Neural cell (in vitro differentiated cells): ENCODE measurements at regions not wholly inside any gene's neighbourhood (a gene's known extent, or its start where the extent isn't known, plus 50 kb on each side); places are given as distances from the start of the nearest gene placed in this dataset.

Experiments used
- H2AFZ ChIP-seq: fragments of 200-600, 300-800 bp; sonication (generic), shearing (Covaris generic); 2 replicates; pipeline ENCODE4 v1.6.0; 2014; ENCODE audit warnings: low read depth, mild to moderate bottlenecking, antibody characterized with exemption, low read length, moderate library complexity
- H3F3A ChIP-seq: fragments of 200-600 bp; shearing (Covaris generic); 2 replicates; pipeline ENCODE4 v1.6.1; 2016; ENCODE audit warnings: mild to moderate bottlenecking, moderate library complexity, mixed read lengths, antibody characterized with exemption, low read length; ENCODE audit not compliant: insufficient read depth, poor library complexity, severe bottlenecking
- H3K27ac ChIP-seq: fragments of 200-600, 300-800 bp; sonication (generic), shearing (Covaris generic); 2 replicates; pipeline ENCODE4 v1.5.1; 2014; ENCODE audit warnings: mild to moderate bottlenecking, low read length, moderate library complexity
- H3K27me3 ChIP-seq: fragments of 300-800, 200-600 bp; sonication (generic), shearing (Covaris generic); 2 replicates; pipeline ENCODE4 v1.6.0; 2014; ENCODE audit warnings: mild to moderate bottlenecking, low read depth, low read length, moderate library complexity; ENCODE audit not compliant: insufficient read depth
- H3K36me3 ChIP-seq: fragments of 300-800, 200-600 bp; sonication (generic), shearing (Covaris generic); 2 replicates; pipeline ENCODE4 v1.5.1; 2014; ENCODE audit warnings: mild to moderate bottlenecking, antibody characterized with exemption, low read length, moderate library complexity; ENCODE audit not compliant: insufficient read depth
- H3K4me2 ChIP-seq: fragments of 300-800, 200-600 bp; sonication (generic), shearing (Covaris generic); 2 replicates; pipeline ENCODE4 v1.6.0; 2014; ENCODE audit warnings: mild to moderate bottlenecking, low read length
- H3K4me3 ChIP-seq: fragments of 300-800, 200-600 bp; sonication (generic), shearing (Covaris generic); 2 replicates; pipeline ENCODE4 v1.5.1; 2014; ENCODE audit warnings: mild to moderate bottlenecking, low read length, moderate library complexity
- H3K79me2 ChIP-seq: fragments of 200-600 bp; shearing (Covaris generic); replicated peaks from 2 replicates; pipeline ENCODE4 v1.6.0; 2014; ENCODE audit warnings: mild to moderate bottlenecking, low read length, moderate library complexity; ENCODE audit not compliant: insufficient read depth
- H3K9ac ChIP-seq: fragments of 300-800, 200-600 bp; sonication (generic), shearing (Covaris generic); 2 replicates; pipeline ENCODE4 v1.6.1; 2016; ENCODE audit warnings: mild to moderate bottlenecking, low read length, mixed read lengths
- H3K9me2 ChIP-seq: fragments of 200-600 bp; shearing (Covaris generic); 2 replicates; pipeline ENCODE4 v1.6.1; 2016; ENCODE audit warnings: mild to moderate bottlenecking, low read length, mixed read lengths; ENCODE audit not compliant: insufficient read depth
- H3K9me3 ChIP-seq: fragments of 200-600, 300-800 bp; sonication (generic), shearing (Covaris generic); 2 replicates; pipeline ENCODE4 v1.6.1; 2016; ENCODE audit warnings: mild to moderate bottlenecking, mixed run types, low read length, moderate library complexity, mixed read lengths
- H4K20me1 ChIP-seq: fragments of 200-600 bp; shearing (Covaris generic); 2 replicates; pipeline ENCODE4 v1.6.1; 2016; ENCODE audit warnings: mild to moderate bottlenecking, mixed run types; ENCODE audit not compliant: insufficient read depth
- CTCF ChIP-seq: fragments of 450-650 bp; IDR thresholded peaks from 2 replicates; pipeline ENCODE4 v1.5.1; 2014; ENCODE audit warnings: antibody characterized with exemption, mild to moderate bottlenecking, moderate library complexity; ENCODE audit not compliant: poor library complexity, severe bottlenecking
- EP300 ChIP-seq: fragments of 450-650 bp; conservative IDR thresholded peaks from 2 replicates; pipeline ENCODE4 v1.6.1; 2014; ENCODE audit warnings: antibody characterized with exemption, mild to moderate bottlenecking, moderate library complexity; ENCODE audit not compliant: poor library complexity, severe bottlenecking
- EZH2 ChIP-seq: fragments of 200-600, 300-800 bp; shearing (Covaris generic), sonication (generic); IDR thresholded peaks from 2 replicates; pipeline ENCODE4 v1.6.1; 2014; ENCODE audit warnings: antibody characterized with exemption, low read length, borderline replicate concordance, mild to moderate bottlenecking; ENCODE audit not compliant: insufficient read depth, poor library complexity, severe bottlenecking
- MXI1 ChIP-seq: fragments of 450-650 bp; conservative IDR thresholded peaks from 2 replicates; pipeline ENCODE4 v1.6.1; 2014; ENCODE audit warnings: antibody characterized with exemption, mild to moderate bottlenecking; ENCODE audit not compliant: poor library complexity, severe bottlenecking
- POLR2AphosphoS5 ChIP-seq: IDR thresholded peaks from 2 replicates; pipeline ENCODE4 v1.6.1; 2012
- RAD21 ChIP-seq: fragments of 450-650 bp; conservative IDR thresholded peaks from 2 replicates; pipeline ENCODE4 v1.6.1; 2014; ENCODE audit warnings: antibody characterized with exemption, mild to moderate bottlenecking, moderate library complexity
- REST ChIP-seq: IDR thresholded peaks from 2 replicates; pipeline ENCODE4 v1.6.1; 2012; ENCODE audit warnings: borderline replicate concordance
- SMC3 ChIP-seq: fragments of 450-650 bp; conservative IDR thresholded peaks from 2 replicates; pipeline ENCODE4 v1.6.1; 2014; ENCODE audit warnings: antibody characterized with exemption, mild to moderate bottlenecking, moderate library complexity; ENCODE audit not compliant: poor library complexity
- TAF1 ChIP-seq: IDR thresholded peaks from 2 replicates; pipeline ENCODE4 v1.6.1; 2012; ENCODE audit warnings: low read depth

GRCh38 chr3:86561215-86561614 is 429.7 kb downstream of the VGLL3 start:
- Histone ChIP-seq H3F3A (no peaks in the 10 kb centered on the region), H3K4me3 (no peak overlapping the region), H3K4me2 (no peak overlapping the region), H3K9me2 (no peaks in the 10 kb centered on the region), H3K79me2 (no peaks in the 10 kb centered on the region), H3K9ac (no peak overlapping the region), H3K27me3 (no peaks in the 10 kb centered on the region), H3K27ac (no peak overlapping the region), H4K20me1 (no peaks in the 10 kb centered on the region), H3K36me3 (no peaks in the 10 kb centered on the region), H3K9me3 (no peaks in the 10 kb centered on the region), H2AFZ (no peak overlapping the region)
- peak; percentile 53 for TF ChIP-seq POLR2AphosphoS5
- no peak for TF ChIP-seq EP300

- H4K20me1 ChIP-seq, result no peaks in the 10 kb centered on the region
- H3F3A ChIP-seq, result no peaks in the 10 kb centered on the region
- no peaks in the 10 kb centered on the region for H3K9me3 ChIP-seq
- H3K4me2 ChIP-seq, result no peak overlapping the region
- no peak overlapping the region for H3K9ac ChIP-seq
- no peak overlapping the region for H3K4me3 ChIP-seq
- H2AFZ ChIP-seq, result no peak overlapping the region
- H3K9me2 ChIP-seq, result no peaks in the 10 kb centered on the region
- H3K79me2 ChIP-seq, result no peaks in the 10 kb centered on the region
- H3K36me3 ChIP-seq, result no peaks in the 10 kb centered on the region
- H3K27ac ChIP-seq, result no peak overlapping the region
- H3K27me3 ChIP-seq, result no peaks in the 10 kb centered on the region
- TF ChIP-seq SMC3, result no peak
- no peak for TF ChIP-seq EP300
- TF ChIP-seq MXI1, result no peak
- TF ChIP-seq RAD21, result no peak
- no peak for TF ChIP-seq CTCF
- no peak for TF ChIP-seq REST
- no peak for TF ChIP-seq POLR2AphosphoS5
- TF ChIP-seq TAF1, result no peak
- no peak for TF ChIP-seq EZH2
Measured at GRCh38 chr3:86554383-86554782, 436.6 kb downstream of the VGLL3 start.

- no peaks in the 10 kb centered on the region for H3K36me3 ChIP-seq
- no peak for TF ChIP-seq EZH2
- no peak for TF ChIP-seq MXI1
- TF ChIP-seq SMC3, result no peak
- no peak for TF ChIP-seq TAF1
- no peak for TF ChIP-seq EP300
- TF ChIP-seq REST, result no peak
- TF ChIP-seq POLR2AphosphoS5, result no peak
- no peak for TF ChIP-seq CTCF
- no peak for TF ChIP-seq RAD21
- no peaks in the 10 kb centered on the region for H3K79me2 ChIP-seq
- H3K4me3 ChIP-seq, result no peak overlapping the region
- no peaks in the 10 kb centered on the region for H3K9me2 ChIP-seq
- no peak overlapping the region for H3K4me2 ChIP-seq
- H3F3A ChIP-seq, result no peaks in the 10 kb centered on the region
- no peaks in the 10 kb centered on the region for H3K9me3 ChIP-seq
- no peaks in the 10 kb centered on the region for H4K20me1 ChIP-seq
- no peak overlapping the region for H3K9ac ChIP-seq
- no peaks in the 10 kb centered on the region for H3K27me3 ChIP-seq
- H3K27ac ChIP-seq, result no peak overlapping the region
- H2AFZ ChIP-seq, result no peak overlapping the region
Measured at GRCh38 chr3:86547692-86548091, 443.3 kb downstream of the VGLL3 start.
